WTC11 (cell line): ENCODE measurements at regions not wholly inside any gene's neighbourhood (a gene's known extent, or its start where the extent isn't known, plus 50 kb on each side); places are given as distances from the start of the nearest gene placed in this dataset.

Experiments
- ATAC-seq: fragments of 200-7000 bp; cut with Tn5 transposase; 2 replicates; pipeline ENCODE4 v1.10.0; 2021; ENCODE audit warnings: mild to moderate bottlenecking, moderate library complexity
- CTCF ChIA-PET: fragments of 300-600 bp; sonication (Branson Sonifier 250); formaldehyde crosslinking; loops from one replicate; lab custom pipeline; 2021; ENCODE audit warnings: antibody characterized with exemption; lab: Charles Lee
- POLR2A ChIA-PET: fragments of 350-600 bp; sonication (Branson Sonifier 250); formaldehyde crosslinking; loops from one replicate; lab custom pipeline; 2021; ENCODE audit warnings: antibody characterized with exemption; lab: Charles Lee
- DNase-seq: peaks from one replicate; pipeline ENCODE4 v3.0.0; 2021; ENCODE audit warnings: low spot score
- H3K27ac Mint-ChIP-seq: 2 replicates; pipeline ENCODE4 v1.8.0; 2021; ENCODE audit warnings: mixed read lengths
- H3K27me3 Mint-ChIP-seq: 2 replicates; pipeline ENCODE4 v1.8.0; 2021; ENCODE audit warnings: low read depth, mild to moderate bottlenecking, moderate library complexity, mixed read lengths
- H3K36me3 Mint-ChIP-seq: 2 replicates; pipeline ENCODE4 v1.8.0; 2021; ENCODE audit warnings: mixed read lengths
- H3K4me1 Mint-ChIP-seq: 2 replicates; pipeline ENCODE4 v1.8.0; 2022; ENCODE audit warnings: mixed read lengths
- H3K4me3 Mint-ChIP-seq: 2 replicates; pipeline ENCODE4 v1.8.0; 2021; ENCODE audit warnings: mild to moderate bottlenecking, moderate library complexity, mixed read lengths
- H3K9me3 Mint-ChIP-seq: 2 replicates; pipeline ENCODE4 v1.8.0; 2021; ENCODE audit warnings: mixed read lengths
- ATF1 ChIP-seq: sonication (generic); formaldehyde crosslinking; IDR thresholded peaks from 2 replicates; pipeline ENCODE4 v1.8.1; 2023; ENCODE audit warnings: mild to moderate bottlenecking, moderate library complexity, missing genetic modification reagents
- CBFB ChIP-seq: sonication (generic); formaldehyde crosslinking; IDR thresholded peaks from 2 replicates; pipeline ENCODE4 v1.8.1; 2022; ENCODE audit warnings: mild to moderate bottlenecking, low read depth, missing genetic modification reagents
- E2F1 ChIP-seq: sonication (generic); formaldehyde crosslinking; IDR thresholded peaks from 2 replicates; pipeline ENCODE4 v1.8.0; 2022; ENCODE audit warnings: mild to moderate bottlenecking, missing genetic modification reagents
- E2F5 ChIP-seq: sonication (generic); formaldehyde crosslinking; IDR thresholded peaks from 2 replicates; pipeline ENCODE4 v1.8.1; 2022; ENCODE audit warnings: mild to moderate bottlenecking, moderate library complexity, missing genetic modification reagents
- EMX1 ChIP-seq: fragments of 250-450 bp; sonication (Bioruptor Pico); IDR thresholded peaks from 2 replicates; pipeline ENCODE4 v1.8.0; 2021; ENCODE audit warnings: mild to moderate bottlenecking
- FOXP1 ChIP-seq: sonication (generic); formaldehyde crosslinking; IDR thresholded peaks from 2 replicates; pipeline ENCODE4 v1.8.0; 2022; ENCODE audit warnings: missing genetic modification reagents, mild to moderate bottlenecking, moderate library complexity, borderline replicate concordance
- GTF2I ChIP-seq: fragments of 250-450 bp; sonication (Bioruptor Pico); conservative IDR thresholded peaks from 2 replicates; pipeline ENCODE4 v1.4.0; 2021; ENCODE audit warnings: mild to moderate bottlenecking
- KAT7 ChIP-seq: sonication (generic); formaldehyde crosslinking; IDR thresholded peaks from 2 replicates; pipeline ENCODE4 v1.8.1; 2023; ENCODE audit warnings: missing genetic modification reagents, mild to moderate bottlenecking, borderline replicate concordance
- MYBL2 ChIP-seq: sonication (generic); formaldehyde crosslinking; IDR thresholded peaks from 2 replicates; pipeline ENCODE4 v1.8.1; 2023; ENCODE audit warnings: mild to moderate bottlenecking, moderate library complexity, missing genetic modification reagents
- NFE2L1 ChIP-seq: sonication (generic); formaldehyde crosslinking; IDR thresholded peaks from 2 replicates; pipeline ENCODE4 v1.8.1; 2023; ENCODE audit warnings: missing genetic modification reagents
- PRDM15 ChIP-seq: sonication (generic); formaldehyde crosslinking; IDR thresholded peaks from 2 replicates; pipeline ENCODE4 v1.8.0; 2022; ENCODE audit warnings: missing genetic modification reagents
- RELA ChIP-seq: sonication (generic); formaldehyde crosslinking; IDR thresholded peaks from 2 replicates; pipeline ENCODE4 v1.8.1; 2022; ENCODE audit warnings: missing genetic modification reagents, mild to moderate bottlenecking, borderline replicate concordance
- SMAD3 ChIP-seq: sonication (generic); formaldehyde crosslinking; IDR thresholded peaks from 2 replicates; pipeline ENCODE4 v1.8.0; 2022; ENCODE audit warnings: missing genetic modification reagents, mild to moderate bottlenecking, borderline replicate concordance
- SMAD4 ChIP-seq: sonication (generic); formaldehyde crosslinking; IDR thresholded peaks from 2 replicates; pipeline ENCODE4 v1.8.0; 2022; ENCODE audit warnings: mild to moderate bottlenecking, missing genetic modification reagents
- TEAD1 ChIP-seq: sonication (generic); formaldehyde crosslinking; IDR thresholded peaks from 2 replicates; pipeline ENCODE4 v1.8.0; 2022; ENCODE audit warnings: mild to moderate bottlenecking, missing genetic modification reagents
- TEAD4 ChIP-seq: sonication (generic); formaldehyde crosslinking; IDR thresholded peaks from 2 replicates; pipeline ENCODE4 v1.8.0; 2022; ENCODE audit warnings: mild to moderate bottlenecking, missing genetic modification reagents
- USF2 ChIP-seq: sonication (generic); formaldehyde crosslinking; IDR thresholded peaks from 2 replicates; pipeline ENCODE4 v1.8.1; 2023; ENCODE audit warnings: mild to moderate bottlenecking, missing genetic modification reagents, moderate library complexity
- ZBTB21 ChIP-seq: sonication (generic); formaldehyde crosslinking; IDR thresholded peaks from 2 replicates; pipeline ENCODE4 v1.8.1; 2023; ENCODE audit warnings: mild to moderate bottlenecking, missing genetic modification reagents, borderline replicate concordance
- ZMAT4 ChIP-seq: fragments of 250-450 bp; sonication (Bioruptor Pico); IDR thresholded peaks from 2 replicates; pipeline ENCODE4 v1.9.0; 2021; ENCODE audit warnings: mild to moderate bottlenecking
- ZNF121 ChIP-seq: sonication (generic); formaldehyde crosslinking; IDR thresholded peaks from 2 replicates; pipeline ENCODE4 v1.8.0; 2023; ENCODE audit warnings: missing genetic modification reagents
- ZNF138 ChIP-seq: sonication (generic); formaldehyde crosslinking; conservative IDR thresholded peaks from 2 replicates; pipeline ENCODE4 v1.8.1; 2022; ENCODE audit warnings: mild to moderate bottlenecking, moderate library complexity, missing genetic modification reagents
- ZNF317 ChIP-seq: sonication (generic); formaldehyde crosslinking; IDR thresholded peaks from 2 replicates; pipeline ENCODE4 v1.8.1; 2023; ENCODE audit warnings: low read depth, mild to moderate bottlenecking, moderate library complexity, missing genetic modification reagents, borderline replicate concordance

GRCh38 chr16:22627043-22627442 lies 116.4 kb downstream of the NPIPB5 start:
- ChIA-PET CTCF (no interaction called here), POLR2A (no interaction called here)
- ATAC-seq (no peak), DNase-seq (no peak)
- Mint-ChIP-seq H3K27ac (no peak overlapping the region), H3K9me3 (0 out of 2 replicates have a peak, but pooled peaks cover 3% of the 10 kb centered on the region), H3K27me3 (no peaks in the 10 kb centered on the region), H3K36me3 (no peaks in the 10 kb centered on the region), H3K4me1 (0 out of 2 replicates have a peak, but pooled peaks cover 2% of the 10 kb centered on the region), H3K4me3 (no peak overlapping the region)
- TF ChIP-seq ZBTB21 (CRISPR knock-in tag) (no peak), NFE2L1 (CRISPR knock-in tag) (no peak), FOXP1 (no peak), ATF1 (CRISPR knock-in tag) (no peak), ZNF317 (CRISPR knock-in tag) (no peak), ZNF138 (no peak), KAT7 (CRISPR knock-in tag) (no peak), EMX1 (CRISPR knock-in tag) (no peak), GTF2I (CRISPR knock-in tag) (no peak)

GRCh38 chr16:22628994-22629393 lies 118.3 kb downstream of the NPIPB5 start:
- Mint-ChIP-seq H3K4me1 (peaks cover 15% of the 10 kb centered on the region), H3K27ac (no peak overlapping the region), H3K4me3 (no peak overlapping the region), H3K9me3 (0 out of 2 replicates have a peak, but pooled peaks cover 3% of the 10 kb centered on the region), H3K36me3 (no peaks in the 10 kb centered on the region), H3K27me3 (no peaks in the 10 kb centered on the region)
- DNase-seq (no peak), ATAC-seq (no peak)
- POLR2A ChIA-PET = no interaction called here
- CTCF ChIA-PET = no interaction called here
- TF ChIP-seq MYBL2 (CRISPR knock-in tag) (no peak), ZNF121 (peak; percentile 63; the same call in 1 of the 2 replicates), SMAD3 (CRISPR knock-in tag) (no peak)

- no peak for DNase-seq
- no peak for ATAC-seq
- Mint-ChIP-seq H3K27me3 (no peaks in the 10 kb centered on the region), H3K4me3 (no peak overlapping the region), H3K36me3 (no peaks in the 10 kb centered on the region), H3K9me3 (0 out of 2 replicates have a peak, but pooled peaks cover 3% of the 10 kb centered on the region), H3K27ac (no peak overlapping the region), H3K4me1 (peaks cover 26% of the 10 kb centered on the region)
- ChIA-PET CTCF (no interaction called here), POLR2A (no interaction called here)
- no peak for TF ChIP-seq SMAD4
- no peak for TF ChIP-seq E2F1
- no peak for TF ChIP-seq TEAD1 (CRISPR knock-in tag)
- TF ChIP-seq USF2 (CRISPR knock-in tag) = no peak
- TF ChIP-seq E2F5 = no peak
- no peak for TF ChIP-seq RELA (CRISPR knock-in tag)
- no peak for TF ChIP-seq PRDM15 (CRISPR knock-in tag)
- TF ChIP-seq CBFB (CRISPR knock-in tag) = no peak
- no peak for TF ChIP-seq ZMAT4 (CRISPR knock-in tag)
- no peak for TF ChIP-seq SMAD3 (CRISPR knock-in tag)
- TF ChIP-seq TEAD4 (CRISPR knock-in tag) = no peak
Observed at GRCh38 chr16:22630242-22630641, 119.6 kb downstream of the NPIPB5 start.
